Right lobe of liver (tissue), 4 donors: ENCODE measurements at regions not wholly inside any gene's neighbourhood (a gene's known extent, or its start where the extent isn't known, plus 50 kb on each side); places are given as distances from the start of the nearest gene placed in this dataset.

Source experiments
- CTCF ChIP-seq, 4 donors: fragments of 200-600 bp in 3 of 4; fragments of 450-650 bp in 1 of 4; IDR thresholded peaks; one replicate each; pipeline versions ENCODE4 v1.5.1 to v1.8.0; 2016 to 2022; ENCODE audit warnings: antibody characterized with exemption in 4 of 4, mild to moderate bottlenecking in 2 of 4
- POLR2A ChIP-seq: fragments of 450-650 bp; IDR thresholded peaks from one replicate; pipeline ENCODE4 v1.6.1; 2017; ENCODE audit warnings: antibody characterized with exemption, mild to moderate bottlenecking
- donor health status: DM: no; HTN: no; CAD: no.
- donor health status: DM: no; HTN: no; CAD: no.
- donor health status: DM: no; HTN: yes; CAD: no.

GRCh38 chr13:73672492-73672891, 461.7 kb downstream of the KLF12 start:
- TF ChIP-seq CTCF (IDR thresholded peaks at IDR 0.05), result no peak
- no peak for TF ChIP-seq POLR2A
